Endodermal cell (in vitro differentiated cells): ENCODE measurements at regions not wholly inside any gene's neighbourhood (a gene's known extent, or its start where the extent isn't known, plus 50 kb on each side); places are given as distances from the start of the nearest gene placed in this dataset.

Source experiments
- DNase-seq: peaks from one replicate; pipeline ENCODE4 v3.0.0-alpha.2; 2017
- H3K27ac ChIP-seq: 2 replicates; pipeline ENCODE4 v1.5.1; 2013; ENCODE audit warnings: mild to moderate bottlenecking, low read depth, low read length, moderate library complexity
- H3K27me3 ChIP-seq: 2 replicates; pipeline ENCODE4 v1.6.1; 2013; ENCODE audit warnings: mild to moderate bottlenecking, low read length, moderate library complexity; ENCODE audit not compliant: insufficient read depth, control insufficient read depth, poor library complexity, severe bottlenecking
- H3K36me3 ChIP-seq: 2 replicates; pipeline ENCODE4 v1.7.0; 2013; ENCODE audit warnings: mild to moderate bottlenecking, low read length, moderate library complexity; ENCODE audit not compliant: control insufficient read depth, insufficient read depth
- H3K4me1 ChIP-seq: one replicate; pipeline ENCODE4 v1.7.0; 2013; ENCODE audit warnings: low read length; ENCODE audit not compliant: control insufficient read depth, insufficient read depth
- H3K4me3 ChIP-seq: 2 replicates; pipeline ENCODE4 v1.5.1; 2013; ENCODE audit warnings: mild to moderate bottlenecking, low read length, moderate library complexity
- H3K9ac ChIP-seq: 2 replicates; pipeline ENCODE4 v1.6.1; 2013; ENCODE audit warnings: mild to moderate bottlenecking, low read length, moderate library complexity; ENCODE audit not compliant: poor library complexity, severe bottlenecking; ENCODE audit errors: extremely low read depth
- H3K9me3 ChIP-seq: 2 replicates; pipeline ENCODE4 v1.6.1; 2013; ENCODE audit warnings: mild to moderate bottlenecking, low read length, moderate library complexity; ENCODE audit not compliant: control insufficient read depth
- H3K27ac Mint-ChIP-seq: 2 replicates; pipeline ENCODE4 v1.8.0; 2020; ENCODE audit warnings: mixed read lengths
- H3K27me3 Mint-ChIP-seq: 2 replicates; pipeline ENCODE4 v1.8.0; 2021; ENCODE audit warnings: mild to moderate bottlenecking, mixed read lengths; ENCODE audit not compliant: insufficient read depth
- H3K36me3 Mint-ChIP-seq: 2 replicates; pipeline ENCODE4 v1.8.0; 2020; ENCODE audit warnings: low read depth, mixed read lengths
- H3K4me1 Mint-ChIP-seq: 2 replicates; pipeline ENCODE4 v1.8.0; 2020; ENCODE audit warnings: mixed read lengths
- H3K4me3 Mint-ChIP-seq: 2 replicates; pipeline ENCODE4 v1.8.0; 2020; ENCODE audit warnings: mild to moderate bottlenecking, moderate library complexity, mixed read lengths
- H3K9me3 Mint-ChIP-seq: 2 replicates; pipeline ENCODE4 v1.8.0; 2020; ENCODE audit warnings: mild to moderate bottlenecking, mixed read lengths
- WGBS, 2 experiments: methylation state at CpG; one replicate each; pipeline versions ENCODE4 v1.1.5 to v1.1.7; 2013; ENCODE audit warnings: missing lambda C conversion rate in 2 of 2, mixed read lengths in 1 of 2; ENCODE audit not compliant: insufficient coverage in 1 of 2, insufficient read length in 1 of 2; 5-methylcytosine and 5-hydroxymethylcytosine counted together
- TF ChIP-seq, protein P1 (sequence below): fragments of 200-600 bp; sonication (generic); conservative IDR thresholded peaks from 2 replicates; pipeline ENCODE4 v1.5.0; 2021; ENCODE audit warnings: antibody characterized with exemption, mild to moderate bottlenecking

- Mint-ChIP-seq H3K4me3 (no peak overlapping the region), H3K36me3 (no peaks in the 10 kb centered on the region), H3K27ac (peak overlapping the region; percentile 56), H3K27me3 (no peaks in the 10 kb centered on the region), H3K4me1 (peaks cover 30% of the 10 kb centered on the region), H3K9me3 (no peaks in the 10 kb centered on the region)
- TF ChIP-seq, protein P1, sequence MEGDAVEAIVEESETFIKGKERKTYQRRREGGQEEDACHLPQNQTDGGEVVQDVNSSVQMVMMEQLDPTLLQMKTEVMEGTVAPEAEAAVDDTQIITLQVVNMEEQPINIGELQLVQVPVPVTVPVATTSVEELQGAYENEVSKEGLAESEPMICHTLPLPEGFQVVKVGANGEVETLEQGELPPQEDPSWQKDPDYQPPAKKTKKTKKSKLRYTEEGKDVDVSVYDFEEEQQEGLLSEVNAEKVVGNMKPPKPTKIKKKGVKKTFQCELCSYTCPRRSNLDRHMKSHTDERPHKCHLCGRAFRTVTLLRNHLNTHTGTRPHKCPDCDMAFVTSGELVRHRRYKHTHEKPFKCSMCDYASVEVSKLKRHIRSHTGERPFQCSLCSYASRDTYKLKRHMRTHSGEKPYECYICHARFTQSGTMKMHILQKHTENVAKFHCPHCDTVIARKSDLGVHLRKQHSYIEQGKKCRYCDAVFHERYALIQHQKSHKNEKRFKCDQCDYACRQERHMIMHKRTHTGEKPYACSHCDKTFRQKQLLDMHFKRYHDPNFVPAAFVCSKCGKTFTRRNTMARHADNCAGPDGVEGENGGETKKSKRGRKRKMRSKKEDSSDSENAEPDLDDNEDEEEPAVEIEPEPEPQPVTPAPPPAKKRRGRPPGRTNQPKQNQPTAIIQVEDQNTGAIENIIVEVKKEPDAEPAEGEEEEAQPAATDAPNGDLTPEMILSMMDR: no peak
- Histone ChIP-seq H3K9me3 (no peaks in the 10 kb centered on the region), H3K4me3 (no peak overlapping the region), H3K27me3 (no peaks in the 10 kb centered on the region), H3K9ac (no peak overlapping the region), H3K27ac (peak overlapping the region; percentile 84), H3K36me3 (no peaks in the 10 kb centered on the region), H3K4me1 (peaks cover 17% of the 10 kb centered on the region)
- 85 to 100% methylated on average over 3 to 7 of the region's 7 CpGs for WGBS, 2 experiments
- peak; percentile 61 for DNase-seq
These were observed 429.6 kb downstream of the ARHGEF28 start for GRCh38 chr5:74055486-74056106.

DNA sequence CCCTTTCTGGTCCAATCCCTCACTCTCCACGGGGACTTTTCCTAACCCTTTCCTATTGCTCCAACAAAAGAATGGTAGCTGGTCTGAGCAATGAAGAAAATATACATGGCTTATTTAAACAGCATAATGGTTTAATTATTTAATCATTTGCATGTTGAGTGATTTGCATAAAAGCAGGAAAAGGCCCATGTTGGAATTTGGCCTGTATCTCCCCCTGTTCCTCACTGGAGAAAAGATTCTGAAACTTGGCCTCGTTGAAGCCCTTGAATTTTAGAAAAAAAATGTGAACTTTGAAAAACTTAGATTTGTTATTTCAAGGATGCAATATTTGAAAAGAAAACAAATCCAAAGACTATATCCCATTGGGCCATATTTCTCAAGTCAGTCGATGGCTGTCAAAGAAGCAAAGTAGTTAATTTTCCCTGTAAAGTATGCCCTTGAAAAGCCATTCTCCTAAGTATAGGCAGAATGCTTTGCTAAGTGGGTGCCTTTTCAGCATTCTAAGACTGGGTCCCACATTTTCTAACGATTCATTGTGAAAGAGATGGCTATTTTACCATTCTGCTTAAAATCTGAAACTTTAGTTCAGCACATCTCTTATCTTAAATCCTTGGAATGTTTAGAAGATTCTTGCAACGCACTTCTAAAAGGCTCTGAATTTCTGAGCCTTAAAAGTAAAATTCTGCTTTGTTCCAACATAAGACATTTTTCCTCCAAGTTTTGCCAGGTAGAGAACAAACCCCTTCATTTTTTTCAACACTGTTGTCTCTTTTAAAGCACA lies 428.8 kb downstream of the ARHGEF28 start:
- H3K27ac Mint-ChIP-seq: peak overlapping the region; percentile 56
- WGBS, 2 experiments: 91 to 100% methylated on average over 1 to 5 of the region's 5 CpGs
- H3K4me3 Mint-ChIP-seq: no peak overlapping the region
- no peaks in the 10 kb centered on the region for H3K9me3 Mint-ChIP-seq
- no peaks in the 10 kb centered on the region for H3K27me3 ChIP-seq
- no peaks in the 10 kb centered on the region for H3K36me3 ChIP-seq
- no peaks in the 10 kb centered on the region for H3K27me3 Mint-ChIP-seq
- H3K9me3 ChIP-seq: no peaks in the 10 kb centered on the region
- no peak overlapping the region for H3K4me3 ChIP-seq
- H3K27ac ChIP-seq: peak overlapping the region; percentile 84
- H3K9ac ChIP-seq: no peak overlapping the region
- TF ChIP-seq, protein P1: no peak
- H3K4me1 ChIP-seq: peaks cover 17% of the 10 kb centered on the region
- no peak for DNase-seq
- peaks cover 30% of the 10 kb centered on the region for H3K4me1 Mint-ChIP-seq
- H3K36me3 Mint-ChIP-seq: no peaks in the 10 kb centered on the region

GRCh38 chr5:74054139-74054538 lies 428.1 kb downstream of the ARHGEF28 start:
- Histone ChIP-seq H3K27me3 (no peaks in the 10 kb centered on the region), H3K4me3 (no peak overlapping the region), H3K27ac (peak overlapping the region; percentile 84), H3K36me3 (no peaks in the 10 kb centered on the region), H3K9me3 (no peaks in the 10 kb centered on the region), H3K4me1 (peaks cover 17% of the 10 kb centered on the region), H3K9ac (no peak overlapping the region)
- Mint-ChIP-seq H3K9me3 (peaks cover under 1% of the 10 kb centered on the region), H3K36me3 (no peaks in the 10 kb centered on the region), H3K27me3 (no peaks in the 10 kb centered on the region), H3K4me1 (peaks cover 30% of the 10 kb centered on the region), H3K27ac (no peak overlapping the region), H3K4me3 (no peak overlapping the region)
- TF ChIP-seq, protein P1: no peak
- 90 to 98% methylated on average over 4 to 5 of the region's 5 CpGs for WGBS, 2 experiments
- DNase-seq: no peak
